ENCODE measurements at regions not wholly inside any gene's neighbourhood (a gene's known extent, or its start where the extent isn't known, plus 50 kb on each side); places are given as distances from the start of the nearest gene placed in this dataset.

- TF ChIP-seq CTCF (IDR thresholded peaks at IDR 0.05; ENCODE audit: poor library complexity) (no peak), EZH2 (IDR thresholded peaks at IDR 0.05; ENCODE audit: borderline replicate concordance) (no peak), EZH2phosphoT487 (IDR thresholded peaks at IDR 0.05; ENCODE audit: low read depth, severe bottlenecking, unreplicated experiment) (no peak)
Observed at GRCh38 chr10:6909905-6910560, 330.0 kb upstream of the PRKCQ start.
